Esophagus muscularis mucosa (tissue), 4 donors: ENCODE measurements at regions not wholly inside any gene's neighbourhood (a gene's known extent, or its start where the extent isn't known, plus 50 kb on each side); places are given as distances from the start of the nearest gene placed in this dataset.
"Not testable (repeated sequence)": the region's sequence is repeated elsewhere in the genome, so short reads cannot be mapped to it uniquely, and the experiment has no call there.

Experiments used
- DNase-seq: peaks from one replicate; pipeline ENCODE4 v3.0.0-alpha.2; 2017; ENCODE audit errors: extremely low spot score
- H3K27ac ChIP-seq, 4 donors: fragments of 200-600 bp; sonication (generic); replicated peaks in 1 of 4; 1 replicate in 3 of 4; 2 replicates in 1 of 4; pipeline ENCODE4 v1.5.1; 2016 to 2019; ENCODE audit warnings: mild to moderate bottlenecking in 1 of 4
- H3K27me3 ChIP-seq, 4 donors: fragments of 200-600 bp; sonication (generic); one replicate each; pipeline versions ENCODE4 v1.5.1 to v1.6.0; 2016 to 2019
- H3K36me3 ChIP-seq, 4 donors: fragments of 200-600 bp; sonication (generic); one replicate each; pipeline ENCODE4 v1.5.1; 2016 to 2019
- H3K4me1 ChIP-seq, 4 donors: fragments of 200-600 bp; sonication (generic); one replicate each; pipeline ENCODE4 v1.5.1; 2016 to 2019
- H3K4me3 ChIP-seq, 4 donors: fragments of 200-600 bp; sonication (generic); 1 replicate in 2 of 4; 2 replicates in 2 of 4; pipeline ENCODE4 v1.5.1; 2016 to 2019; ENCODE audit warnings: mild to moderate bottlenecking in 4 of 4, moderate library complexity in 1 of 4
- H3K9me3 ChIP-seq, 4 donors: fragments of 200-600 bp; sonication (generic); 1 replicate in 3 of 4; 2 replicates in 1 of 4; pipeline ENCODE4 v1.5.1; 2016 to 2019
- CTCF ChIP-seq, 3 experiments: fragments of 200-600 bp in 2 of 3; fragments of 450-650 bp in 1 of 3; sonication (generic) in 2 of 3; IDR thresholded peaks; one replicate each; pipeline ENCODE4 v1.5.1; 2017 to 2019; ENCODE audit warnings: antibody characterized with exemption in 3 of 3, mild to moderate bottlenecking in 2 of 3, moderate library complexity in 1 of 3
- EP300 ChIP-seq: sonication (generic); formaldehyde crosslinking; IDR thresholded peaks from one replicate; pipeline ENCODE4 v1.6.1; 2017; ENCODE audit warnings: antibody characterized with exemption
- POLR2A ChIP-seq: fragments of 450-650 bp; IDR thresholded peaks from one replicate; pipeline ENCODE4 v1.6.1; 2017; ENCODE audit warnings: antibody characterized with exemption, moderate library complexity, mild to moderate bottlenecking, low read depth
- POLR2AphosphoS5 ChIP-seq, 2 donors: sonication (generic); formaldehyde crosslinking; IDR thresholded peaks; one replicate each; pipeline ENCODE4 v1.6.1; 2017; ENCODE audit warnings: antibody characterized with exemption in 2 of 2
- WGBS: methylation state at CpG from one replicate; pipeline ENCODE4 v1.1.5; 2018; 5-methylcytosine and 5-hydroxymethylcytosine counted together
- intact Hi-C: fragments of 100-400 bp; cut with DNase I; formaldehyde crosslinking; loops from one replicate; pipeline ENCODE4 v1.15.1; 2023

GRCh38 chr19:28296506-28296905 is 916.4 kb downstream of the UQCRFS1 start:
- TF ChIP-seq POLR2AphosphoS5 (IDR thresholded peaks at IDR 0.05) = no peak
- TF ChIP-seq POLR2A = no peak
- TF ChIP-seq CTCF (IDR thresholded peaks at IDR 0.05) = no peak
- TF ChIP-seq EP300 = no peak
- H3K4me1 ChIP-seq = no peaks in the 10 kb centered on the region
- H3K36me3 ChIP-seq = no peaks in the 10 kb centered on the region
- no peak overlapping the region for H3K27ac ChIP-seq
- intact Hi-C loops = no loop called here
- WGBS = 77% methylated on average over 4 of the region's 4 CpGs
- no peak overlapping the region for H3K4me3 ChIP-seq
- H3K27me3 ChIP-seq = peaks cover 0 to 22% (median 0%) of the 10 kb centered on the region in 4 donors
- no peaks in the 10 kb centered on the region for H3K9me3 ChIP-seq
- DNase-seq = no peak

GRCh38 chr19:28294975-28295374 is 918.0 kb downstream of the UQCRFS1 start:
- intact Hi-C loops, H3K27ac ChIP-seq, H3K4me3 ChIP-seq, DNase-seq, H3K4me1 ChIP-seq, H3K9me3 ChIP-seq, H3K36me3 ChIP-seq: not testable (repeated sequence)
- WGBS = 91% methylated on average over 1 of the region's 1 CpG
- H3K27me3 ChIP-seq = peaks cover 0 to 28% (median 0%) of the 10 kb centered on the region in 4 donors

GRCh38 chr19:28294395-28294794 is 918.6 kb downstream of the UQCRFS1 start:
- TF ChIP-seq CTCF (IDR thresholded peaks at IDR 0.05) (no peak), POLR2A (no peak), POLR2AphosphoS5 (IDR thresholded peaks at IDR 0.05) (no peak), EP300 (no peak)
- Histone ChIP-seq H3K9me3 (no peaks in the 10 kb centered on the region), H3K36me3 (no peaks in the 10 kb centered on the region), H3K27me3 (peaks cover 0 to 23% (median 0%) of the 10 kb centered on the region in 4 donors), H3K27ac (no peak overlapping the region), H3K4me3 (no peak overlapping the region), H3K4me1 (peaks cover 0 to 5% (median 3%) of the 10 kb centered on the region in 4 donors)
- 71% methylated on average over 6 of the region's 6 CpGs for whole genome bisulfite sequencing
- intact Hi-C loops = no loop called here
- DNase-seq = peak; percentile 83

GRCh38 chr19:28293685-28294084 is 919.3 kb downstream of the UQCRFS1 start:
- H3K27ac ChIP-seq = no peak overlapping the region
- H3K4me1 ChIP-seq = peaks cover 0 to 8% (median 3%) of the 10 kb centered on the region in 4 donors
- no peaks in the 10 kb centered on the region for H3K36me3 ChIP-seq
- no peaks in the 10 kb centered on the region for H3K9me3 ChIP-seq
- TF ChIP-seq EP300 (no peak), CTCF (IDR thresholded peaks at IDR 0.05) (no peak)
- intact Hi-C loops = no loop called here
- WGBS = 87% methylated on average over 3 of the region's 3 CpGs
- H3K27me3 ChIP-seq = peaks cover 0 to 22% (median 0%) of the 10 kb centered on the region in 4 donors
- no peak overlapping the region for H3K4me3 ChIP-seq
- no peak for DNase-seq

GRCh38 chr19:28292822-28293500 is 920.0 kb downstream of the UQCRFS1 start:
- DNase-seq = peak; percentile 87
- no peak overlapping the region for H3K27ac ChIP-seq
- intact Hi-C loops = no loop called here
- peaks cover 0 to 8% (median 3%) of the 10 kb centered on the region in 4 donors for H3K4me1 ChIP-seq
- H3K27me3 ChIP-seq = peaks cover 0 to 22% (median 0%) of the 10 kb centered on the region in 4 donors
- H3K36me3 ChIP-seq = no peaks in the 10 kb centered on the region
- 61% methylated on average over 10 of the region's 10 CpGs for WGBS
- H3K4me3 ChIP-seq = no peak overlapping the region
- no peak for TF ChIP-seq CTCF (IDR thresholded peaks at IDR 0.05)
- H3K9me3 ChIP-seq = no peaks in the 10 kb centered on the region
